ENCODE measurements at regions not wholly inside any gene's neighbourhood (a gene's known extent, or its start where the extent isn't known, plus 50 kb on each side); places are given as distances from the start of the nearest gene placed in this dataset.

DNA sequence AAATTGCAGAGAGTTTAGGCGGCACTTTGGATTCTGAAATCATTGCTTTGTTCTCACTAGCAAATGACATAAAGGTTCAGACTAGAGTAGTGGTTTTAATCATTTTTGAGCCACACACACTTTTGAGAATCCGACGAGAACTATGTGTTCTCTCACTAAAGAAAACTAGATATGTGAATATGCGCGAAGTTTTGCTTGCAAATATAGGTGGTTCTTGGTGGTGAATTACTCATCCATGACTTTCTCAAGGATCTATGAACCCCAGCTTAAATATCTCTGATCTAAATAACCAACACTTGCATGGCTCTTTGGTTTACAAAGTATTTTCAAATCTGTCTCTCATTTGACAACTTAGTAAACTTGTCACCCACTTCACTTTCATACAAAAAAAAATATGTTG, 54.8 kb downstream of the NOG start:
- DNase-seq (ENCODE audit: low spot score) = no peak

DNA sequence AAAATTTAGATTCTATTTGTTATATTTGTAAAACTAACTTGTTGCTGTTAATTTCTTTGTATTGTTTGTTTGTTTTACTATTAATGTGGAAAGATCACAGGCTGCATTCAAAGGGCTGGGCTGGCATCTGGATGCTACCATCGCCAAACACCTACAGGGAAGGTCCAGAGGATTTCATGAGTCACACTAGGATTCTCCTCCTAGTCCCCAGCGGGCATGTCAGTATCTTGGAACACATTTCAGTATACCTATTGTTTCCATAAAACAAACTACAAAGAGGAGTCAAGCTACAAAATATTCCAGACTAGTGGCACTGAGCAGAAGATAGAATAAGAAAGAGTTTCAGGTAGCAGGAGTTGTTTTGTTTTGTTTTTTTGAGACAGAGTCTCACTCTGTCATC, 55.3 kb downstream of the NOG start:
- DNase-seq (ENCODE audit: low spot score) = no peak

DNA sequence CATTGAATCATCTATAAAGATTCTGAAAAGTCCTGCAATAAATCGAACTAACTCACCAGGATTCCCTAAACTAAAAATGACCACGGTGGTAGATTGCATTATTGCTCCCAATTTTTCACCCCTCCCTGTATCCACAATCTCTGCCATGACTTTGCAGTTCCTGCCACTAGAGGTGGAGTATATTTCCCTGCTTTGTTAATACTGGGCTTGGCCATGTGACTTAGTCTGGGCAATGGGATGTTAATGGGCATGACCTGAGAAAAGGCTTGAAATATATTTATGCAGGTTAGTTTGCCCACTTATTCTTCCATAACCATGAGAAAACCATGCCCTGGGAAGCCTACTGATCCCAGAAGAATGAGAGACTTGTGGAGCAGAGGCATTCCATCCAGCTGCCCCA, 59.1 kb downstream of the NOG start:
- DNase-seq (ENCODE audit: low spot score) = no peak

DNA sequence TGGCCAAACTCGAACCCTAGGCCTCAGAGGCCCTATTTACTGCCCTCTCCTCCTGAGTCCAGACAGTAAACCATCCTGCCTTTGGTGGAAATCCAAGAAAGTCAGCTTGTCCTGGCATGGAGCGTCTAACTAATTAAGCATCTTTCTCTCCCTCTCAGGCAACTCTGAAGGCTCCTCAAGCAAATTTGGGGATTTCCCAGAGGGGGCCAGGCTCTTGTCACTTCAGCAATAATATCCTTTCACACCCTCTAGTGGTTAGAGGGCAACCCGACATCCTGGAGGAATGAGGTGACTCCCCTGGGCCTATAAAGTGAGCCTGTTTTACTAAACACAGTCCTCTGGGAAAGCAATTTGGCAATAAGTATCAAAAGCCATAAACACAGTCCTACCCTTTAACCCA, 60.4 kb downstream of the NOG start:
- peak; percentile 75 for DNase-seq (ENCODE audit: low spot score)

DNA sequence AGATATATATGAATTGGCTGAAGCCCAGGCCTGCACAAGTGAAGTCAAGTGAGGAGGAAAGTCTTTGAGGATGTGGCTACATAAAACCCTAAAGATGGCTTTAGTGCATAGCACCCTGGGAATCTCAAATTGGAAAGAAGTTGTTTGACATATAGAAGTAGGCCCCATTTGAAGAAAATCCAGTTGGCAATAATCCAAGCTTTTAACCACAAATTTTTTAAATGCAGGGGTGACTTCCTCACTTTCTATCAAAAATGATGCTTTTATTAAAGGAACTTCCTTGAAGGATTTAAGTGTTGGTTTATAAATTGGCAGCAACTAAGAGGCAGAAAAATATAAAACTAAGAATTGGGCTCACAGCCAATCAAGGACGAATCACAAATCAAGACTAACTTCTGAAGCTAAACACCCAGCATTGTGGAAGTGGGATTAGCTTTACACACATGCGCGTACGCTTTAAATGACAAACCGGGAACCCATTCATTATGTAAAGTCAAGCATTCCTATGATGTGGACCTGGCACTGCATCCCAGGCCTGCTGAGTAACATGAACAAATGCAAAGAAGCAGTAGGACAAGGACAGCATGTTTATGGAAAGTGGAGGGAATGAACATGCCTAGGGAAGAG, 63.3 kb downstream of the NOG start:
- DNase-seq (ENCODE audit: low spot score) = no peak

DNA sequence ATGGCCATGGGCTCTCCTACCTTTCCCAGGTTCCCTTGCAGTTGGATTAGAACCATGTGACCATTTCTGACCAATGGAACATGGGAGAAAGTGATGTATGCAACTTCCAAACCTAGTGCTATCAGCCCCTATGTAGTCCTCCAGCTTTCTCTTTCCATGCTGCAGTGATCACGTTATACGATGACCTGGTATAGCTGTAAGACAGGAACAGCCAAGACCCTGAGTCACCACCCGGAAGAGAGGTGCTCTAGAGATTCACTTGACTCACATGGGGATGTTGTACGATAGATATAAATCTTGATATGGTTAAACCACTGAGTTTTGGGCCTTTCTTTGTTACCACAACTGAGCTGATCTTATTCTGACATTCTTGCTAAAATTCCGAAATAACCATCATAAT, 65.1 kb downstream of the NOG start:
- DNase-seq (ENCODE audit: low spot score) = no peak

DNA sequence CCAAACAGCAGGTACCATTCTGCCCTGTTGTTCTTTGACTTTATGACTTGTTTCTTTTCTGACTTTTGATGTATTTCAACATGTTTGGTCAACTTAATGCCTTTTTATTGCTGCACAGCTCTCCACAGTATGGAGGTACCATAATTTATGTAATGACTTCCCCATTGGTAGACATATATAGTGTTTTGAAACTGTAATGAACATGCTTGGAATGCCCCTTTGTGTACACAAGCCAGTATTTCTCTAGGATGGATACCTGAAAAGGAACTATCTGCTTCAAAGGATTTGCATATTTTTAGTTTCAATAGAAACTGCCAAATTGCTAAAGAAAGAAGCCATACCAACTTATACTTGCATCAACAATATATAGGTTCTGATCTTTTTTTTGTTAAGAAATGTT, 66.1 kb downstream of the NOG start:
- no peak for DNase-seq (ENCODE audit: low spot score)

DNA sequence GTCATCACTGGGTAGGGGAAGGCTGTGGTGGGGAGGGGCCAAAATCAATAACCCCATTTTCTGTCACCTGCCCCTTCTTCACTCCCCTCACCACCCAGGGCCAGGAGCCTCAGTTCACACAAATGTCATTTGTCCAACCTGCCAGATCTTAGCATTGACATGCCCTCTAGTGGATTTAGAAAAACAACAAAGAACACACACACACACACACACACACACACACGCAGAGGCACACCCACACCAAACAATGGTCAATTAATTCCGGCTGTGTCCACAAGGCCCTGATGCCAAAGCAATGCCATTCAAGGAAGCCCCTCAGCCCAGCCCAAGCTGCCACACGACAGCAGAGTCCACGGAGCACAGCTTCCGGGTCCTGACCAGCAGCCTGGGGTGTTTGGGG, 68.4 kb downstream of the NOG start:
- no peak for DNase-seq (ENCODE audit: low spot score)

DNA sequence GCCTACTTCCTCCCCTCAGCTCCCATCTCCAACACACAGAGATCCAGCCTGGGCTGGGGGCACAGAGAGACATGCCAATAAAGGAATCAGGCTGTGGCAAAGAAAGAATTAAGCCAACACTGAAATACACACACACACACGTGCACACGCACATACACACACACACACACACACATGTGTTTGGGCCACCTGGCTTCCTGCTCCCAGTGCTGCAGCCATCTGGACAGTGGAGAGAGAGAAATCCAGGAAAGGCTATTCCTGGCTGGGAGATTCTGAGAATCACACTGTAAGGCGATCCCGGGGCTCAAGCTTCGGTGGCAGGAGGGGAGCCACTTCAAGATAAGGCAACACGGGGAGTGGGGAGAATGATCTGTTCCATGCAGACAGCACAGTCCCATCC, 72.4 kb downstream of the NOG start:
- DNase-seq (ENCODE audit: low spot score) = no peak

DNA sequence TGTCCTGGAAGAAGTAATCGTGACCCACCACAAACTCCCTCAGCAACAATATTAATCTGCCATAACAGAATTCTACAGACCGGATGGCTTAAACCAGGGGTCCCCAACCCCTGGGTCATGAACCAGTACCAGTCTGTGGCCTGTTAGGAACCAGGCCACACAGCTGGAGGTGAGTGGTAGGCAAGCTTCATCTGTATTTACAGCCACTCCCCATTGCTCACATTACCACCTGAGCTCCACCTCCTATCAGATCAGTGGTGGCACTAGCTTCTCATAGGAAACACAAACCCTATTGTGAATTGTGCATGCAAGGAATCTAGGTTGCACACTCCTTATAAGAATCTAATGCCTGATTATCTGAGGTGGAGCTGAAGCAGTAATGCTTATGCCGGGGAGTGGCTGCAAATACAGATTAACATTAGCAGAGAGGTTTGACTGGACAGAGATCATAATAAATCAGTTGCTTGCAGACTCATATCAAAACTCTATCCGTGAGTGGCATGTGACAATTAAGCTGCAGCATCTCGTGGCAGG, 74.5 kb downstream of the NOG start:
- no peak for DNase-seq (ENCODE audit: low spot score)

DNA sequence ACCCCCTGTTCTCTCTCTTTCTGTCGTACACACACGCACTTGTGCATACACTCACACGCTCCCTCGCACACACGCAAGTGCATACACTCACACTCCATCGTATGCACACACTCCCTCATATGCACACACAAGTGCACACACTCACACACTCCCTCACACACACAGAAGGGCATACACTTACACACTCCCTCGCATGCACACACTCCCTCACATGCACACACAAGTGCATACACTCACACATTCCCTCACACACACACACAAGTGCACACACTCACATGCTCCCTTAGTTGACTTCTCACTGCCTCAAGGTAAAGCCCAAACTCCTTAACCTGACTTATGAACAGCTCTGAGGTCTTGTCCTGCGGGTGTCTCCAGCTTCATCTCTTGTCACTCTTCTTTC, 78.7 kb downstream of the NOG start:
- no peak for DNase-seq (ENCODE audit: low spot score)

DNA sequence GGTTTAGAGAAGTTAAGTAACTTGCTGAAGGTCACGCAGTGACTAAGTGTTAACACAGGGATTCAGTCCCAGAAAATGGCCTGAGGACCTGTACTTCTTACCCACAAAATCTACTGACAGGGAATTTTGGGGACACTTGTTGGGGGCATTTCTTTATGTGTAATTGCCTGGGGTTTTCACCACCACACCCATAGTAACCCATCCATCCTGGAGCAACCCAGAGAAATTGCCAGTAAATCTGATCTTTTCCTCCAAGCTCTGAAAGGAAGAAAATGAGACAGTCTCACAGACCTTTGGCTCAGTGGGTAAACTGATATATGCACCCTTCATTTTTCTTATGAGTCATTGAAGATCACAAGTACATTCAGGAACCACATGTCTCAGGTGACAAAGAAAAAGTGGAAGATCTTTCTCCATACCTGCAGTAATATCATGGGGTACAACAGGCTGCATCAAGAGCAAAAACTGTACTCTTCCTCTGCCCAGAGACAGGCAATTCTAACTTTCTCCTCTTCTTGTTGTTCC, 81.0 kb downstream of the NOG start:
- DNase-seq (ENCODE audit: low spot score) = no peak

DNA sequence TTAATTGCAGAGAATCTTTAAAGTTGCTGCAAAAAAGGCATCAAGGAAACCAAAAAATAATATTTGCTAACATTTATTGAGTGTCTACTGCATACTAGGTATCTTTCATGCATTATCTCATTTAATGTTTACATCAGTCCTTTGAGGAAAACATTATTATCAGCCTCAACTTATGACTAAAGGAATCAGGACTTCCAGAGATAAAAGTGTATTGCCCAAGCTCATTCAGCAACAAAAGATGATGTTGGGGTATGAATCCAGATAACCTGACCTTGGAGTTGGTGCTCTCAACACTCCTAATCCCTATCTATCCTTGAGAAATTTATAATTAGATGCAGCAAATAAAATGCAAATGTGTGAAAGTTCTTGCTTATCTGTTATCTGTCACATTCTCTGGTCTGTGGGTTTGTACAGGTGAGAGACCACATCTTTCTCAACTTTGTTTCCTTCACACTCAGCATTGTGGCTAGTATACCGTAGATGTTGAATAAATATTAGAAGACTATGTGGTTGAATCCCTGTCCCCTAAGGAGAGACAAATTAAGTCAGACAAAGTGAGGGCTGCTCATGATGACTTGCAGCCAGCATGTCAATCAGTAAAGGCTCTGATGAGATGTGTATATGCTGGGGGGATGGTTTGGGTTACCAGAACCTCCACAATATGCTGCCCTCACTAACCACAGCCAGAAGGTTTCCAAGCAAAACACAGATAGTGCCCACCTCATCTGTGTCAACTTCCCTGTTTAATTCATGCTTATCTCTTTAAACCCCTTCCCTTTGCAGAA, 82.6 kb downstream of the NOG start:
- DNase-seq (ENCODE audit: low spot score) = no peak

DNA sequence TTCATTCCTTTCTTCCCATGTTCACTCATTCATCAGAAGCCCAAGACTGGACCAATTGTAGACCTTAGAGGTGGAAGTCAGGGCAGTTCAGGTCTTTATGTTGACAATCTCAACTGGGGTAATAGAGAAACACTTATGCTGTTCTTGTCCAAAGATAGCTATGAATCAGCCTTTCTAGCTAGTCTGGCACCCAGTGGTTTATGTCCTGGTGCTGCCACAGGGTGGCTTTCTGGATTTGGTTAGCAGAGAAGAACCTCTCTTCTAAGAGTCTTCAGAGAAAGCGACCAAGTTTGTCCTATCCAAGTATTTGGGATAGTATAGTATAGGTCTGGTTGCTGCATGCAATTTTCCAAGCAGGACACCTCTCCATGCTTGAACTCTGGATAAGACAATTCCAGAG, 83.3 kb downstream of the NOG start:
- DNase-seq (ENCODE audit: low spot score) = no peak

DNA sequence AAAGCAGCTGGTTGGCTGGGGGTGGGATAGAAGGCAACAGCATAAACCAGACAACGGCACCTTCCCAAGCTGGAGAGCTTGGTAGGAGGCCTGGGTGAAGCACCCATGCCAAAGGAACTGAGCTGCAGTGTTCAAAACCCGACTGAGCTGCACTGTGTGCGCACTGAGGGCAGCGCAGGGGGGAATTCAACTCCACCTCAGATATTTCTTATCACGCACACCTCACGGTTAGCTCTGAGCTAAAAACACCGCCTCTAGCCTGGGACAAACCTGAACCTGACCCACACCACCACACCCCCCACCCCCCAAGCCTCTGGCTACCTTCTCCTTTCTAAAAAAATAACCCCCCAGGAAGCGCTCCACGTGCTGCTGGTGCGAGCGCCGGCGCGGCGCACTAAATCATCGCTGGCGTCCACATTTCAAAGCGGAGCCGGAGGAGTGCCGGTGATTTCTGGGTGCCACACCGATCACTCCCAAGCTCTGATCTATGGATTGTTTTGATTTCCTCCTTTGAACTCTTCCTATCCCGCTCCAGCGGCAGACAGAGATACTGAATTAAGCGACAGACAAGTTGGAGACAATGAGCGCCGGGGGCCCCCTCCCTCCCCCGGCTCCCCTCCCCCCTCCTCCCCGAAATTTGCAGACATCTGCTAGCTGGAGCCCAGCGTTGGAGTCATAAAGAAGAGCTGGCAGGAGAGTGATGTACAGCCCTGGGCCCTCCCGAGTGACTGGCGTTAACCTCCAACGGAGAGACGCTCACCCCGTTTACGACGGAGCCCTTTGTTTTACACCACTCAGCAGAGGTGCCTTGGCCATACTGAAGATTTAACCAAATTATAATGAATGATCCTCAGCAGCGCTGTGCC, 85.0 kb downstream of the NOG start:
- DNase-seq (ENCODE audit: low spot score) = no peak

DNA sequence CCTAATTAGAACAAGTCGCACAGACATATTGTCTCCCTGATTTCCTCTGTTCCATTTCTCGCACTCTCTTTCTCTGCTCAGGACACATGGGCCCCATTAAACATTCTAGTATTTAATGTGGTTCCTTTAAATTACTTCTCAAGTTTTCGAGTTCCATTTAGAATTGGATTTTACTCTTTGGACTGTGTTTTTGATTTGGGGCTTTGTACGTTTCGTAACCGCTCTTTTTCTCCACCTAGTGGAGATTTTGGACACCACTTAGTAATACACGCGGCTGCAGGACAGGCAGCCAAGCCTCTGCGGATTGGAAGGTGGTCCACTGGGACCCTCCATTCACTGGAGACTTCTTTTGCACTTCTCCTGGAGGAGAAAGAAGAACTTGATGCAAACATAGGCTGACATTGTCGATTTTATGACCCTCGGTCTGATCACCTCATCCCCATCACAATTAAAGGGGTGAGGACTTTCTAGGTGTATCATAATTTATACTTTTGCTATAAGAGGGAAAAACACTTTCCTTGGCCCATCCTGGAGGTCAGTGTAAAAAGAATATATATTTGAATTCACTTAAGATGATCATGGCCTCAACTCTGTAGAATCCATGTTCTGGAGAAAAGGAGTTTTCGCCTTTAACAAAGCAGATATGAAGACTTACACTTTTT, 85.7 kb downstream of the NOG start:
- peak; percentile 32 for DNase-seq (ENCODE audit: low spot score)

DNA sequence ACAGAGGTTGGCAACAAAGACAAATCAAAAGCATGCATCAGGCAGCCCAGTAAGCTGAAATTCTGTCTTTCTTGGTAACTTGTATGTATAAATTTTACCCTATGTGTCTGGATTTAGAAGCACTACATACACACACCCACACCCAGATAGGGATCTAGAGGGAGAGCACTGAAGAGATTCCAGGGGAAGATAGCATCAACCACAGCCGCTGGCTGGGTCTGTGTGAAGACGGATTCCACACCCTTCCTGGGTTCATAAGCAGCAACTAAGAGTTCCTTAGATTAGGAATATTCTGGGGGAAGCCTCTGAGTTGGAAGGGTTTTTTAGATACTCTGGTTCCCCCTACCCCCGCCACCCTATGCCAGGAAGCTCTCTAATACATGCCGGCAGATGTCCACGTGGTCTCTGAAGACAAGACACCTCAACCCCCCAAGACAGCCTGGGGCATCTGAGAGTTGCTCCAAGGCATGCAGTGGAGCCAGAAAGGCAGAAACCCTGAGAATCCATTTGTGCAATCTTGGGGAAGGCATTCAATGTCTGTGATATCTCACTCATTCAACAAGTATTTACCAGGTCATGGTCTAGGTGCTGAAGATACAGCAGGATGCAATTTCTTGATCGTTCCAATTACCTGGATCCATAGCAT, 86.4 kb downstream of the NOG start:
- DNase-seq (ENCODE audit: low spot score) = no peak

DNA sequence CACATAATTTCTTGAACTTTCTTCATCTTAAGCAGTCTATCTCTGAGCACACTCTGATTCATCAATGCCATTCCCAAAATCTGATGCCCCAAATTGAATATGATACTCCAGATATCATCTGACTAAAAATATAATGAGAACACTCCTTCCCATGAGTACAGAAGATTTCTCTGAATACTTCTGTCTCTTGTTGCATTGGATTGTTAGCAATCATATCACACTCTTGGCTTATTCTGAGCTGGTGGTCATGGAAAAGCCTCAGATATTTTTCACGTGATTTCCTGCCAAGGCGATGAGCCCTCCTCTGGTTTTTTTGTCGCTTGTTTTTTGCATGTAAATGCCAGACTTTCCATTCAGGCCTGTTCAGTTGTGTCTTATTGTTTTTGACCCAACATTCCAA, 87.2 kb downstream of the NOG start:
- no peak for DNase-seq (ENCODE audit: low spot score)

DNA sequence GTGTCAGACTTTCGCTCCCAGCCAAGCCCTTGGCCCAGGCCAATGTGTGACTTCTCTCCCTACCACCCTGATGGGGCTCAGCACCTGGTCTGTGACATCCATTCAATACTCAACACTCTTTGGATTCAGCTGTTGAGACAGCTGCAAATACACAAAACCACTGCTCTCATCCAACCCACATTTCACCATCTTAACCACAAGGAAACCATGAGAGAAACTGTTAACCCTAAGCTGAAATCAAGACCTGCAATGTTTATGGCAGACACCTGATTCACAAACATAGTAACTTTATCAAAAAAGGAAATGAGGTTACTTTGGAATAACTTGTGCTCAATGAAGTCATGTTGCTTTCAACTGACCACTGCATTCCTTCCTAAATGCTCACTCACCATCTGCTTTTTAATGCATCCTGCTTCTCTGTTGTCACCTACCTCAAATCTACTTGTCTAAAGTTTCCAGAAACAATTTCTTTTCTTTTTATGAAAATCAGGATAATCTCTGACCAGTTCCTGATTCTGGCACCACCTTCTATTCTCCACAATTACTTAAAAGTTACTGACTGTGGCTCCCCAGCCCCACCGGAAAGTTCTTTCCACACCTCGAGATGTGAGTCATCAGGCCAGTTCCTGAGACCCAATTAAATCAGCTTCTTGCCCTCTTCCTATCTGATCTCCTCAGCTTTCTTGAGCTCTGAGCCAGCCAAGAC, 88.2 kb downstream of the NOG start:
- peak; percentile 58 for DNase-seq (ENCODE audit: low spot score)

DNA sequence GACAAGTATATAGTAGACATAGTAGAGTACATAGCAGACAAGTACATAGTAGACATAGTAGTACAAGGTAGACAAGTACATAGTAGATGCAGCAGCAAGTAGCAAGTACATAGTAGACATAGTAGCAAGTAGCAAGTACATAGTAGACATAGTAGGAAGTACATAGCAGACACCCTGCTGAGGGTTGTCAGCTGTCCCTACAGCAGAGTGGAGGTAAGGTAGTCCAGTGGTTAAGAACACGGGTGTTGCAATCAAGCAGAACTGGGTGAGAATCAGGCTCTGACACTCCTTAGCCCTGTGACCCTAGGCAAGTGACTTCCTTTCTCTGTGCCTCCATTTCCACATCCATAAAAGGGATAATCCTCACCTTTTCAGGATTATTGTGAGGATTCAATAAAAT, 94.7 kb downstream of the NOG start:
- no peak for DNase-seq (ENCODE audit: low spot score)

Data from activated CD4-positive, alpha-beta T cell treated with anti-CD3 and anti-CD28 coated beads, Interleukin-2, Interleukin-4, amounts not matched to agents 100 ng/mL and 50 ng/mL, durations not matched to agents 16 hours and 8 hours (primary cell).